PC-3 (cell line): ENCODE measurements at regions not wholly inside any gene's neighbourhood (a gene's known extent, or its start where the extent isn't known, plus 50 kb on each side); places are given as distances from the start of the nearest gene placed in this dataset.

ENCODE experiments used
- ATAC-seq: fragments of 200-7000 bp; cut with Tn5 transposase; 2 replicates; pipeline ENCODE4 v1.9.1; 2020; ENCODE audit warnings: mild to moderate bottlenecking, moderate library complexity
- BruUV-seq: library from RNA; stranded (reverse); fragments of 400-500 nt; replicated peaks from 2 replicates; lab custom pipeline; 2021; lab: Mats Ljungman, UMichigan
- CTCF ChIA-PET: fragments of 300-600 bp; sonication (Branson Sonifier 250); formaldehyde crosslinking; loops from one replicate; lab custom pipeline; 2022; ENCODE audit warnings: antibody characterized with exemption; lab: Charles Lee
- POLR2A ChIA-PET: fragments of 300-600 bp; sonication (Branson Sonifier 250); formaldehyde crosslinking; loops from one replicate; lab custom pipeline; 2022; ENCODE audit warnings: antibody characterized with exemption; ENCODE audit not compliant: unreplicated experiment; lab: Charles Lee
- DNase-seq: peaks from one replicate; pipeline ENCODE4 v3.0.0-alpha.2; 2015
- H2AFZ ChIP-seq: fragments of 300-600 bp; sonication (generic); 2 replicates; pipeline ENCODE4 v1.6.0; 2016; ENCODE audit warnings: antibody characterized with exemption, low read length
- H3F3A ChIP-seq: fragments of 300-600 bp; sonication (generic); one replicate; pipeline ENCODE4 v1.6.0; 2017; ENCODE audit warnings: antibody characterized with exemption, low read length, control low read depth, mild to moderate bottlenecking; ENCODE audit not compliant: unreplicated experiment
- H3K27ac ChIP-seq: fragments of 300-600 bp; sonication (generic); 2 replicates; pipeline ENCODE4 v1.5.1; 2016; ENCODE audit warnings: mild to moderate bottlenecking, low read length
- H3K27me3 ChIP-seq: fragments of 300-600 bp; sonication (generic); 2 replicates; pipeline ENCODE4 v1.6.1; 2016; ENCODE audit warnings: low read length, mixed read lengths
- H3K36me3 ChIP-seq: fragments of 300-600 bp; sonication (generic); 2 replicates; pipeline ENCODE4 v1.6.1; 2016; ENCODE audit warnings: low read depth, mixed run types, low read length, mixed read lengths
- H3K4me1 ChIP-seq: fragments of 300-600 bp; sonication (generic); 2 replicates; pipeline ENCODE4 v1.5.1; 2016; ENCODE audit warnings: low read length; ENCODE audit not compliant: insufficient read depth
- H3K4me2 ChIP-seq: fragments of 300-600 bp; sonication (generic); 2 replicates; pipeline ENCODE4 v1.6.0; 2016; ENCODE audit warnings: low read length
- H3K4me3 ChIP-seq: fragments of 300-600 bp; sonication (generic); 2 replicates; pipeline ENCODE4 v1.5.1; 2016; ENCODE audit warnings: mild to moderate bottlenecking, low read length, mixed read lengths
- H3K79me2 ChIP-seq: fragments of 300-600 bp; sonication (generic); 2 replicates; pipeline ENCODE4 v1.6.1; 2017; ENCODE audit warnings: low read length, mixed read lengths
- H3K9ac ChIP-seq: fragments of 300-600 bp; sonication (generic); 2 replicates; pipeline ENCODE4 v1.6.0; 2016; ENCODE audit warnings: mild to moderate bottlenecking, low read length
- H3K9me2 ChIP-seq: fragments of 300-600 bp; sonication (generic); replicated peaks from 2 replicates; pipeline ENCODE4 v1.6.1; 2016; ENCODE audit warnings: mixed run types, low read length, mixed read lengths
- H3K9me3 ChIP-seq: fragments of 300-600 bp; sonication (generic); 2 replicates; pipeline ENCODE4 v1.6.1; 2016; ENCODE audit warnings: low read length, mixed read lengths
- H4K20me1 ChIP-seq: fragments of 300-600 bp; sonication (generic); 2 replicates; pipeline ENCODE4 v1.6.1; 2016; ENCODE audit warnings: low read length, mixed read lengths
- CTCF ChIP-seq: fragments of 300-600 bp; sonication (generic); conservative IDR thresholded peaks from 2 replicates; pipeline ENCODE4 v1.5.1; 2017; ENCODE audit warnings: antibody characterized with exemption, low read depth, mild to moderate bottlenecking, low read length
- EZH2 ChIP-seq: fragments of 300-600 bp; sonication (generic); IDR thresholded peaks from one replicate; pipeline ENCODE4 v1.6.1; 2017; ENCODE audit warnings: antibody characterized with exemption, mild to moderate bottlenecking, low read length; ENCODE audit not compliant: unreplicated experiment
- EZH2phosphoT487 ChIP-seq: fragments of 300-600 bp; sonication (generic); IDR thresholded peaks from 2 replicates; pipeline ENCODE4 v1.6.1; 2018; ENCODE audit warnings: mild to moderate bottlenecking, antibody characterized with exemption, low read length, borderline replicate concordance
- intact Hi-C: fragments of 100-400 bp; cut with micrococcal nuclease; formaldehyde crosslinking; loops from 2 replicates; pipeline ENCODE4 v1.9.0; 2023

GRCh38 chr10:61835069-61835945 lies 66.2 kb upstream of the ARID5B start:
- Histone ChIP-seq H3K4me1 (peaks cover 50% of the 10 kb centered on the region), H3K27ac (peak overlapping the region; percentile 66), H3K9me2 (no peaks in the 10 kb centered on the region), H2AFZ (peak overlapping the region; percentile 49), H3K9me3 (no peaks in the 10 kb centered on the region), H3K4me3 (peak overlapping the region; percentile 25), H4K20me1 (no peaks in the 10 kb centered on the region), H3K27me3 (no peaks in the 10 kb centered on the region), H3K36me3 (no peaks in the 10 kb centered on the region), H3K4me2 (peak overlapping the region; percentile 73), H3K79me2 (no peaks in the 10 kb centered on the region), H3K9ac (peak overlapping the region; percentile 20), H3F3A (peaks cover 8% of the 10 kb centered on the region)
- BruUV-seq, result no TSS peak
- DNase-seq (peak; percentile 96), ATAC-seq (peak; percentile 34)
- CTCF ChIA-PET, result interaction anchor here (0.6 to 2.3 kb wide), 17 partner anchors 10 to 247 kb away, joined by 3 to 76 read pairs (median 4); no protein-coding TSS in a partner anchor
- POLR2A ChIA-PET, result interaction anchor here (0.7 to 0.9 kb wide), 2 partner anchors 65 to 651 kb away, joined by 6 read pairs; no protein-coding TSS in a partner anchor
- intact Hi-C loops, result loop anchor here (1.0 to 5.0 kb wide), 9 partner anchors 42 to 373 kb away; no protein-coding TSS in a partner anchor
- TF ChIP-seq EZH2 (no peak), EZH2phosphoT487 (no peak), CTCF (peak; percentile 99)

GRCh38 chr10:61835946-61836887 lies 65.3 kb upstream of the ARID5B start:
- no peaks in the 10 kb centered on the region for H3K9me2 ChIP-seq
- H3K4me1 ChIP-seq, result peaks cover 50% of the 10 kb centered on the region
- TF ChIP-seq EZH2 (no peak), EZH2phosphoT487 (no peak), CTCF (no peak)
- DNase-seq (peak; percentile 54), ATAC-seq (peak; percentile 0; the same call in 1 of the 2 replicates)
- BruUV-seq, result TSS peak; percentile 29
- ChIA-PET POLR2A (interaction anchor here (0.5 to 0.9 kb wide), 5 partner anchors 64 to 656 kb away, joined by 5 to 7 read pairs (median 6); no protein-coding TSS in a partner anchor), CTCF (interaction anchor here (0.5 to 2.7 kb wide), 12 partner anchors 11 to 295 kb away, joined by 3 to 30 read pairs (median 8); no protein-coding TSS in a partner anchor)
- peak overlapping the region; percentile 73 for H3K4me2 ChIP-seq
- peaks cover 8% of the 10 kb centered on the region for H3F3A ChIP-seq
- H3K79me2 ChIP-seq, result no peaks in the 10 kb centered on the region
- no peaks in the 10 kb centered on the region for H4K20me1 ChIP-seq
- peak overlapping the region; percentile 49 for H2AFZ ChIP-seq
- peak overlapping the region; percentile 25 for H3K4me3 ChIP-seq
- H3K27ac ChIP-seq, result peak overlapping the region; percentile 66
- intact Hi-C loops, result loop anchor here (1.0 to 5.0 kb wide), 13 partner anchors 43 to 1019 kb away; no protein-coding TSS in a partner anchor
- peak overlapping the region; percentile 20 for H3K9ac ChIP-seq
- H3K27me3 ChIP-seq, result no peaks in the 10 kb centered on the region
- H3K36me3 ChIP-seq, result no peaks in the 10 kb centered on the region
- H3K9me3 ChIP-seq, result no peaks in the 10 kb centered on the region
